ENCODE measurements at regions not wholly inside any gene's neighbourhood (a gene's known extent, or its start where the extent isn't known, plus 50 kb on each side); places are given as distances from the start of the nearest gene placed in this dataset.

DNA sequence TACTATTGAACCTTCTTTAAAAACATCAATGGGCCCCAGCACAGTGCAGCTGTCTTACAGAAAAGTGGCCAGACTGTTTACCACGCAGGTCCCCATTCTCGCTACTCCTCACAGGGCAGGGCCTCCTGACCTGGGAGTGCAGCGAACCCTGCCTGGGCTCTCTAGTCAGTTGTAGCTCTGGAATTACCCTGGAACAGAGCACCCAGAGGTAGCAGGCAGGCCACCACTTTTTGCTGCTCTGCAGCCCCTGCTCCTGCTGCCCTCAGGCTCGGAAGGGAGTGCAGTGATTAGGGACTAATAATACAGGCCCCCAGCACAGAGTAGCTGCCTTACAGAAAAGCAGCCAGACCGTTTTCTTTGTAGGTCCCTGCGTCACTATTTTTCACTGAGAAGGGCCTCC, 1563.0 kb downstream of the SUCLG1 start:
- peaks cover 4 to 11% of the 10 kb centered on the region in 2 donors for H3K9me3 Mint-ChIP-seq
- no peak overlapping the region for H3K27ac Mint-ChIP-seq
- H3K36me3 Mint-ChIP-seq (ENCODE audit: insufficient read depth in 2 of 2) = no peaks in the 10 kb centered on the region
- no peak for ATAC-seq (replicated peaks in 1 of 2)
- no peaks in the 10 kb centered on the region for H3K27me3 Mint-ChIP-seq (ENCODE audit: low read depth)
- no peak overlapping the region for H3K4me3 Mint-ChIP-seq
- DNase-seq = no peak
- no peaks in the 10 kb centered on the region for H3K4me1 Mint-ChIP-seq (ENCODE audit: low read depth)

DNA sequence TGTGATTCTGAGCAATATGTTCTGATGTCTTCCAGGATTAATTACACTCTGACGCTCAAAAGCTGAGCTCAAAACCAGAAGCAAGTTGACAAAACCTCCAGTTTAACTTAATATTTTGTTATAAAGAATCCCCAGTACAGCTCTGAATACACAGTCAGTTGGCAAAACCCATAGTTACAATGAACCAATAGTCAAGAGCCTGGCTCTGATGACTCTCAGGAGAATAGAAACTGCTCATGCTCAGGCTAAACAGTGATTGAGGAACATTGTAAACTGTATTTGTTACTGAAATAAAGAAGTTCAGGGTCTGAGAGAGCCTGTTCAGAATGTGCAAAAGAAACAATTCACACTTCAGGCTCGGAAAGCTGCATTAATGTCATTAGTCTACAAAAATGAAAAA, 1565.9 kb downstream of the SUCLG1 start:
- ATAC-seq (replicated peaks in 1 of 2) = no peak
- Mint-ChIP-seq H3K4me1 (ENCODE audit: low read depth) (no peaks in the 10 kb centered on the region), H3K27ac (no peak overlapping the region), H3K27me3 (ENCODE audit: low read depth) (no peaks in the 10 kb centered on the region), H3K9me3 (peaks cover 0 to 2% of the 10 kb centered on the region in 2 donors), H3K4me3 (no peak overlapping the region), H3K36me3 (ENCODE audit: insufficient read depth in 2 of 2) (no peaks in the 10 kb centered on the region)
- DNase-seq = no peak

DNA sequence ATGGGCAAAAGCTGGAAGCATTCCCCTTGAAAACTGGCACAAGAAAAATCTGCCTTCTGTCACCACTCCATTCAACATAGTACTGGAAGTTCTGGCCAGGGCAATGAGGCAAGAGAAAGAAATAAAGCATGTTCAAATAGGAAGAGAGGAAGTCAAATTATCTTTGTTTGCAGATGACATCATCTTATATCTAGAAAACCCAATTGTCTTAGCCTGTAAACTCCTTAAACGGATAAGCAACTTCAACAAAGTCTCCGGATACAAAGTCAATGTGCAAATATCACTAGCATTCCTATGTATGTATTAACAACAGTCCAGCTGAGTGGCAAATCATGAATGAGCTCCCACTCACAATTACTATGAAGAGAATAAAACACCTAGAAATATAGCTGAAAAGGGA, 1579.3 kb downstream of the SUCLG1 start:
- Mint-ChIP-seq H3K9me3 (peaks cover 10 to 14% of the 10 kb centered on the region in 2 donors), H3K27me3 (ENCODE audit: low read depth) (no peaks in the 10 kb centered on the region), H3K27ac (no peak overlapping the region), H3K4me3 (no peak overlapping the region), H3K4me1 (ENCODE audit: low read depth) (no peaks in the 10 kb centered on the region), H3K36me3 (ENCODE audit: insufficient read depth in 2 of 2) (peaks cover 0 to 6% of the 10 kb centered on the region in 2 donors)
- ATAC-seq (replicated peaks in 1 of 2) (no peak), DNase-seq (no peak)

DNA sequence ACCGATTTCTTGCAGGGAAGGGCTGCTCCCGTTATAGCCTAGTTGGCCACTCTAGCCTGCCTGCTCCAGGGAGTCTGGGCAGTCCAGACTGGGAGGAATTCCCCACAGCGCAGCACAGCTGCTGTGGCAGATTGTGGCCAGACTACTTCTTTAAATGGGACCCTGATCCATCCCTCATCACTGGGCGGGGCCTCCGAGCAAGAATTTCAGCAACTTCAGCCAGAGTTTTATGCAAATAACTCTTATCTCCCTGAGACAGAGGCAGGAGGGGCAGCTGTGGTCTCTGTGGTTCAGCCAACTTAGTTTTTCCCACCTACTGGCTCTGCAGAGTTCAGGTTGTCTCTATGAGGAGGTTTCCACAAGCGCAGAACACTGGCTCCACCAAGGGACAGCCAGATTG, 1583.2 kb downstream of the SUCLG1 start:
- Mint-ChIP-seq H3K36me3 (ENCODE audit: insufficient read depth in 2 of 2) (peaks cover 0 to 6% of the 10 kb centered on the region in 2 donors), H3K4me1 (ENCODE audit: low read depth) (no peaks in the 10 kb centered on the region), H3K9me3 (peaks cover 10 to 11% of the 10 kb centered on the region in 2 donors), H3K27me3 (ENCODE audit: low read depth) (no peaks in the 10 kb centered on the region), H3K27ac (no peak overlapping the region), H3K4me3 (no peak overlapping the region)
- DNase-seq = no peak
- ATAC-seq (replicated peaks in 1 of 2) = no peak

DNA sequence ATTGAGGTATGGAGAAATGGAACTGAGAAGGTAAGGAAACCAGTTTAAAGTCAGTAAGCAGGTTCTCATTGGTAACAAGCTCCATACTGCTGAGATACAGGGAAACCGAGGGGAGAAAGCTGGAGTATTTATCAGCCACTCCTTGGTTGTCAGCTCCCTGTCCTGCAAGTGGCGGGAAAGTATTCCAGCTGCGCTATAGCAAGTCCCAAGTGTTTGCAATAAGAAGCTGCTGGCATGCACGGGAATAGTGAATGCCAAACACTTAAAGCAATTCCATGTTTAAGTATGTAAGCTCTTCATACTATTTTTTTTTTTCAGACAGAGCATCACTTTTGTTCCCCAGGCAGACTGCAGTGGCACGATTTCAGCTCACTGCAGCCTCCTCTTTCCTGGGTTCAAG, 1601.1 kb downstream of the SUCLG1 start:
- no peaks in the 10 kb centered on the region for H3K4me1 Mint-ChIP-seq (ENCODE audit: low read depth)
- H3K36me3 Mint-ChIP-seq (ENCODE audit: insufficient read depth in 2 of 2) = no peaks in the 10 kb centered on the region
- no peak overlapping the region for H3K4me3 Mint-ChIP-seq

DNA sequence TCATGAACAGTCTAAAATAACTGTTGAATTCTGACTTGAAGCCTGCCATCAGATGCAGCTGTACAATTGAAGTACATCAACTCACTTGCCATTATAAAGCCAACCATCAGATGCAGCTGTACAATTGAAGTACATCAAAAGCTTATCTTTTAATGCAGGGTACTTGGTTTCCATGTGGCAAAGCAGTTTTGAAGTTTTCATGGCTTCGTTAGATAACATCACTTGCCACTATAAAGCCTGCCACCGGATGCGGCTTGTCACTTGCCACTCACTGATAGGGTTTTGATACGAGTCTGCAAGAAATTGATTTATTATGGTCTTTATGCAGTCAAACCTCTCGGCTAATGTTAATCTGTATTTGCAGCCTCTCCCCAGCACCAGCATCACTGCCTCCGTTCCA, 1605.8 kb downstream of the SUCLG1 start:
- no peaks in the 10 kb centered on the region for H3K36me3 Mint-ChIP-seq (ENCODE audit: insufficient read depth in 2 of 2)
- no peak for ATAC-seq (replicated peaks in 1 of 2)
- H3K4me1 Mint-ChIP-seq (ENCODE audit: low read depth) = no peaks in the 10 kb centered on the region
- H3K9me3 Mint-ChIP-seq = peaks cover 0 to 2% of the 10 kb centered on the region in 2 donors
- no peak for DNase-seq
- H3K27me3 Mint-ChIP-seq (ENCODE audit: low read depth) = no peaks in the 10 kb centered on the region
- no peak overlapping the region for H3K4me3 Mint-ChIP-seq
- no peak overlapping the region for H3K27ac Mint-ChIP-seq

More for the DNA sequence above, 1601.1 kb downstream of the SUCLG1 start:
- H3K9me3 Mint-ChIP-seq = peaks cover 2 to 5% of the 10 kb centered on the region in 2 donors
- ATAC-seq (replicated peaks in 1 of 2) = no peak
- DNase-seq = no peak
- no peaks in the 10 kb centered on the region for H3K27me3 Mint-ChIP-seq (ENCODE audit: low read depth)
- H3K27ac Mint-ChIP-seq = no peak overlapping the region

DNA sequence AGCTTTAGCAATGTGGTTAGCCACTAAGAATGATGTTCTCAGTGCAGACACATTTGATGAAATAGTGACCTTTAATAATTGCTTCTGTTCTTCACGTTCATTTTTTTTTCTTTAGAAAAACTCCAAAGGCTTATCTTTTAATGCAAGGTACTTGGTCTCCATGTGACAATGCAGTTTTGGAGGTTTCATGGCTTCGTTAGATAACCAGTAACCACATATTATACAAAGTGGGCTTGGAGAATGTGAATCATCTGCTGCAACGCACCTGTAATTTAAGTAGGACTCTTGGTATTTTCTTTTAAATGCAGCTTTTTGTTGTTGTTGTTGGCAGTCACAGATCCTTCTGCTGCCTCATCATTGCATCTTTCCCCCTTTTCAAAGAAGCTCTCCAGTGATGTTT, 1606.3 kb downstream of the SUCLG1 start:
- H3K27ac Mint-ChIP-seq = no peak overlapping the region
- ATAC-seq (replicated peaks in 1 of 2) (no peak), DNase-seq (no peak)
- no peaks in the 10 kb centered on the region for H3K27me3 Mint-ChIP-seq (ENCODE audit: low read depth)
- no peak overlapping the region for H3K4me3 Mint-ChIP-seq
- no peaks in the 10 kb centered on the region for H3K36me3 Mint-ChIP-seq (ENCODE audit: insufficient read depth in 2 of 2)
- H3K4me1 Mint-ChIP-seq (ENCODE audit: low read depth) = no peaks in the 10 kb centered on the region
- H3K9me3 Mint-ChIP-seq = peaks cover 0 to 2% of the 10 kb centered on the region in 2 donors

DNA sequence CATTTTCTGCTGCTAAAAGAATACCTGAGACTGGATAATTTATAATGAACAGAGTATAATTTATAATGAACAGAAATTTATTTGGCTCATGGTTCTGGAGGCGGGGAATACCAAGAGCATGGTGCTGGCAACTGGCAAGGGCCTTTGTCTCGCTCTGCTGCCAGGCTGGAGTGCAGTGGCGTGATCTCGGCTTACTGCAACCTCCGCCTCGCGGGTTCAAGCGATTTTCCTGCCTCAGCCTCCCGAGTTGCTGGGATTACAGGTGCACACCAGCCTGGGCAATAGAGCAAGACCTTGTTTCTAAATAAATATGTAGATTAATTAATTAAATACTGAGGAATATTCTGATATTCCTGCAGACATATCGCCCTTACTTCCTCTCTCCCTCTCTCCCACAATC, 1610.8 kb downstream of the SUCLG1 start:
- Mint-ChIP-seq H3K4me1 (ENCODE audit: low read depth) (no peaks in the 10 kb centered on the region), H3K4me3 (no peak overlapping the region), H3K9me3 (peaks cover 2 to 4% of the 10 kb centered on the region in 2 donors), H3K27me3 (ENCODE audit: low read depth) (no peaks in the 10 kb centered on the region), H3K27ac (no peak overlapping the region), H3K36me3 (ENCODE audit: insufficient read depth in 2 of 2) (no peaks in the 10 kb centered on the region)
- ATAC-seq (replicated peaks in 1 of 2) = no peak
- DNase-seq = no peak

DNA sequence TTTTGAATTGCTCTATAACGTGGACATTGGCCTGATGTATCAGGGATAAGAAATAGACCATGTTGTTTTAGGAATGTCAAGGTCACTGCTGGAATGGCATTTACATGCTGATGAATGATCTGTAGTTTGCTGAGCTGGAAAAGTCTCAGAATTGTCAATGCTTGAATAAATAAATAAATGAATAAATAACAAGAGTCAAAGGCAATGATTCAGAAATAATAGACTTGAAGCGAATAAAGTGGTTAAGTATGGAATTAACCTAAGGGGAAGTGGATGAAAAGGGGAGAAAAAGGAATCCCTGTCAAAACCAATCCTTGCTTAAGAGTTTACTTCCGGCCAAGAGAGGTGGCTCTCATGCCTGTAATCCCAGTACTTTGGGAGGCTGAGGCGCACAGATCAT, 1620.0 kb downstream of the SUCLG1 start:
- Mint-ChIP-seq H3K27ac (no peak overlapping the region), H3K4me1 (ENCODE audit: low read depth) (no peaks in the 10 kb centered on the region), H3K9me3 (peaks cover 4 to 6% of the 10 kb centered on the region in 2 donors), H3K36me3 (ENCODE audit: insufficient read depth in 2 of 2) (peaks cover 0 to 1% of the 10 kb centered on the region in 2 donors), H3K27me3 (ENCODE audit: low read depth) (no peaks in the 10 kb centered on the region), H3K4me3 (no peak overlapping the region)
- DNase-seq (no peak), ATAC-seq (replicated peaks in 1 of 2) (no peak)

DNA sequence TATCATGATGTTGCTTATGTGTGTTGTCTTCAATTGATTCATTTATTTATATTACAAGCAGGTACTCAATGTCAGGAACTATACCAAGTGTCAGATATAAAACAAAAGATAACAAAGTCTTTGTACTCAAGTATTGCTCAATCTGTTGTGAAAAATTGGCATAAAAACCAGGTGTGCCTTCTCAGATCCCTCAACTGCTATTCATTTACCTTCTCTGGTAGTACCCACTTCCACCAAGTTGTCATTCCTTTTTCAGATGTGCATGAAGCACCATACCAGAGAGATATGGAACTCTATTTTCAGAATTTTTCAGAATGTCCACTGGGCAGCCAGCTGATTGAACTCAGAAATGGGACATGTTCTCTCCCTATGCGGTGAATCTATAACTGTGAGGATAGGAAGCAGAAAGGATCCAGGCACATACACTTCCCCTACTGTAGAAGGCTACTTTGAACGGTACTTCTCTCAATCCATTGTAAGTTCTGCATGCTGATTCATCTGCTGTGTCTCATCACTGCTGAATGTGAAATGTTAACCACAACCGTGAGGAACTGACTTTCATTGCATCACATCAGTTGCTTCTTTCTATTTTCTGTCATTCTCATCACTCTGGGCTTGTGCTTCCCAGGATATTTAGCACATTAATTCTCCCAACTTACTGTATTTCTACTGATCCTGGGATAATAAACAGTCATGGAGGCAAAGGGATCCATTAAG, 1621.3 kb downstream of the SUCLG1 start:
- H3K36me3 Mint-ChIP-seq (ENCODE audit: insufficient read depth in 2 of 2) = peaks cover 0 to 1% of the 10 kb centered on the region in 2 donors
- ATAC-seq (replicated peaks in 1 of 2) (no peak), DNase-seq (no peak)
- no peak overlapping the region for H3K4me3 Mint-ChIP-seq
- no peaks in the 10 kb centered on the region for H3K27me3 Mint-ChIP-seq (ENCODE audit: low read depth)
- H3K9me3 Mint-ChIP-seq = peaks cover 5 to 6% of the 10 kb centered on the region in 2 donors
- no peak overlapping the region for H3K27ac Mint-ChIP-seq
- no peaks in the 10 kb centered on the region for H3K4me1 Mint-ChIP-seq (ENCODE audit: low read depth)

DNA sequence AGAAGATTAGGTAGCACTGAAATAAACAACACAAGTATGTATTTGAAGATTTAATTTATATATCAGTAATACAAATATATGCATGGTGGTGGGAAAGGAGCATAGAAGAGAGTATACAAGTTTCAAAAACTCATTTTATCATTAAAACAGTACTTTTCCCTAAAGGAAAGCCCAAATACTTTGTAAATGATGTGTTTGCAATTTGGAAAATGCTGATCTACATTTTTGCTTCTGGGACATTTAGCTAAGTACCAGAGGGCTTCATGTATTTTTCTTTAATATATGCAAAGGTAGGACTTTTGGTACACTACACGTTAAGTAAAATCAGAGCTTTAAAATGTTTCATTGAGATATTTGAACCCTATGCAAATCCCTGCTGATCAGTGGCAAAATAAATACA, 1624.2 kb downstream of the SUCLG1 start:
- no peak overlapping the region for H3K4me3 Mint-ChIP-seq

DNA sequence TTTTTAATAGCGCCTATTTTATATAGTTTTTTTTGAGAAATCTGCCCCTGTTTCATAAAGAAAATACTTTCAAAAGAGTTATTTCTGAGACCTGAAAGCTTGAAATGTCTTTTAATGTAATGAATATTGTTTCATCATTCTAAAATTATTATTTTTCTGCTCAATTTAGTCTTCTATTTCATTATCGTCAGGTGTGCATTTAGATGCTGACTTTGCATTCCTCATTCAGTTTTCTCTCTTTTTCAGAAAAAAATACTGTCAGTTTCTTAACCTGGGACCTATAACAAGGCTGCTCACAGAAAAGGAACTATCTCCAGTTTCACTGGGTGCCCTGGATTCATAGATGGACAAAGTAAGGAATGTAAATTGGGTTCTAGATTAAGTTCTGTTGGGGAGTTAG, 1631.7 kb downstream of the SUCLG1 start:
- Mint-ChIP-seq H3K27ac (no peak overlapping the region), H3K27me3 (ENCODE audit: low read depth) (no peaks in the 10 kb centered on the region), H3K9me3 (peaks cover 4 to 6% of the 10 kb centered on the region in 2 donors), H3K4me1 (ENCODE audit: low read depth) (no peaks in the 10 kb centered on the region), H3K36me3 (ENCODE audit: insufficient read depth in 2 of 2) (no peaks in the 10 kb centered on the region), H3K4me3 (no peak overlapping the region)
- no peak for DNase-seq
- no peak for ATAC-seq (replicated peaks in 1 of 2)

More for the DNA sequence above, 1624.2 kb downstream of the SUCLG1 start:
- Mint-ChIP-seq H3K9me3 (peaks cover 0 to 5% of the 10 kb centered on the region in 2 donors), H3K27me3 (ENCODE audit: low read depth) (no peaks in the 10 kb centered on the region), H3K27ac (no peak overlapping the region), H3K36me3 (ENCODE audit: insufficient read depth in 2 of 2) (peaks cover 0 to 1% of the 10 kb centered on the region in 2 donors), H3K4me1 (ENCODE audit: low read depth) (no peaks in the 10 kb centered on the region)
- no peak for DNase-seq
- ATAC-seq (replicated peaks in 1 of 2) = no peak

DNA sequence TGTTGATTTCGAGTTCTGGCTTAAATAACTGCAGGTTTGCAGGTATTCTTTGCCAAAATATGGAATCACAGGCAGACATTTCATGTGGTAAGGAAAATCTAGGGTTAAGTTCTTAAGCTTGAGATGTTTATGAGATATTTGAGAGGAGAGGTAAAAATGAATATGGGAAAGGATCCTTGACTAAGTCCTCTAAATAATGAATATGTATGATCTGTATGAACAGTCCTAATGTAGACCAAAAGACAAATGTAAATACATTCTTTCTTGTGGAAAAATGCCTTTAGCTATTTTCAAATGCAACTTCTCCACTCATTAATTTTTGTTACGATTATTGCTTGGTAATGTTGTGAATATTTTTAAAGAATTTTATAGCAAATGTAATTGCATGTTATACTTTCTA, 1632.6 kb downstream of the SUCLG1 start:
- Mint-ChIP-seq H3K36me3 (ENCODE audit: insufficient read depth in 2 of 2) (no peaks in the 10 kb centered on the region), H3K27ac (no peak overlapping the region), H3K9me3 (peaks cover 4 to 5% of the 10 kb centered on the region in 2 donors), H3K27me3 (ENCODE audit: low read depth) (no peaks in the 10 kb centered on the region), H3K4me1 (ENCODE audit: low read depth) (no peaks in the 10 kb centered on the region), H3K4me3 (no peak overlapping the region)
- ATAC-seq (replicated peaks in 1 of 2) = no peak
- DNase-seq = no peak
